ENCODE measurements at regions not wholly inside any gene's neighbourhood (a gene's known extent, or its start where the extent isn't known, plus 50 kb on each side); places are given as distances from the start of the nearest gene placed in this dataset.

- DNase-seq: no peak
Measured at GRCh38 chr11:10618490-10618889, 50.0 kb upstream of the LYVE1 start.
